CD4-positive, alpha-beta T cell (primary cell): ENCODE measurements at regions not wholly inside any gene's neighbourhood (a gene's known extent, or its start where the extent isn't known, plus 50 kb on each side); places are given as distances from the start of the nearest gene placed in this dataset.

Source experiments
- ATAC-seq: fragments of 200-7000 bp; cut with Tn5 transposase; one replicate; pipeline ENCODE4 v1.10.0; 2022; ENCODE audit warnings: mild to moderate bottlenecking; ENCODE audit not compliant: poor library complexity
- CTCF ChIA-PET: fragments of 350-600 bp; sonication (Branson Sonifier 250); formaldehyde crosslinking; loops from one replicate; lab custom pipeline; 2021; ENCODE audit warnings: antibody characterized with exemption, inconsistent platforms; lab: Charles Lee
- POLR2A ChIA-PET: fragments of 350-600 bp; sonication (Branson Sonifier 250); formaldehyde crosslinking; loops from one replicate; lab custom pipeline; 2021; ENCODE audit warnings: antibody characterized with exemption, inconsistent platforms; lab: Charles Lee
- DNase-seq, 14 experiments: peaks; one replicate each; pipeline ENCODE4 v3.0.0-alpha.2; 2013 to 2020; ENCODE audit warnings: mixed read lengths in 2 of 14
- H3K27ac ChIP-seq, 2 donors: one replicate each; pipeline versions ENCODE4 v1.5.1 to v1.7.0; 2013; ENCODE audit warnings: low read length in 2 of 2, low read depth in 1 of 2, mild to moderate bottlenecking in 1 of 2
- H3K27me3 ChIP-seq, 2 experiments: 1 replicate in 1 of 2; 2 replicates in 1 of 2; pipeline versions ENCODE4 v1.6.1 to v1.7.0; 2013; ENCODE audit warnings: low read length in 2 of 2, control low read depth in 1 of 2, mild to moderate bottlenecking in 1 of 2, moderate library complexity in 1 of 2; ENCODE audit not compliant: insufficient read depth in 2 of 2, control insufficient read depth in 1 of 2
- H3K36me3 ChIP-seq: one replicate; pipeline ENCODE4 v1.6.1; 2013; ENCODE audit warnings: low read length, control low read depth; ENCODE audit not compliant: insufficient read depth
- H3K4me1 ChIP-seq: one replicate; pipeline ENCODE4 v1.6.1; 2013; ENCODE audit warnings: low read length, control low read depth; ENCODE audit not compliant: insufficient read depth
- H3K4me3 ChIP-seq: one replicate; pipeline ENCODE4 v1.5.1; 2013; ENCODE audit warnings: mild to moderate bottlenecking, low read length, moderate library complexity
- H3K9me3 ChIP-seq, 2 experiments: 1 replicate in 1 of 2; 2 replicates in 1 of 2; pipeline versions ENCODE4 v1.6.1 to v1.7.0; 2013; ENCODE audit warnings: low read length in 2 of 2, mild to moderate bottlenecking in 2 of 2, control low read depth in 1 of 2, moderate library complexity in 1 of 2; ENCODE audit not compliant: control insufficient read depth in 1 of 2, insufficient read depth in 1 of 2
- H3K27ac Mint-ChIP-seq: one replicate; pipeline ENCODE4 v1.8.0; 2020; ENCODE audit warnings: mixed read lengths
- H3K27me3 Mint-ChIP-seq: one replicate; pipeline ENCODE4 v1.8.0; 2021; ENCODE audit warnings: mixed read lengths
- H3K36me3 Mint-ChIP-seq: one replicate; pipeline ENCODE4 v1.8.0; 2021; ENCODE audit warnings: low read depth, mixed read lengths
- H3K4me1 Mint-ChIP-seq: one replicate; pipeline ENCODE4 v1.8.0; 2021; ENCODE audit warnings: low read depth, mixed read lengths
- H3K4me3 Mint-ChIP-seq: one replicate; pipeline ENCODE4 v1.8.0; 2020; ENCODE audit warnings: mild to moderate bottlenecking, mixed read lengths
- H3K9me3 Mint-ChIP-seq: one replicate; pipeline ENCODE4 v1.8.0; 2020; ENCODE audit warnings: mixed read lengths
- intact Hi-C, 2 experiments: fragments of 100-400 bp; cut with DNase I in 1 of 2; cut with micrococcal nuclease in 1 of 2; formaldehyde crosslinking; loops; one replicate each; pipeline versions ENCODE4 v1.15.1 to v1.9.0; 2023 to 2025; cut with DNase I, micrococcal nuclease
- TF ChIP-seq, protein P1 (sequence below): fragments of 200-600 bp; IDR thresholded peaks from one replicate; pipeline ENCODE4 v1.8.0; 2022; ENCODE audit warnings: antibody characterized with exemption, mild to moderate bottlenecking

DNA sequence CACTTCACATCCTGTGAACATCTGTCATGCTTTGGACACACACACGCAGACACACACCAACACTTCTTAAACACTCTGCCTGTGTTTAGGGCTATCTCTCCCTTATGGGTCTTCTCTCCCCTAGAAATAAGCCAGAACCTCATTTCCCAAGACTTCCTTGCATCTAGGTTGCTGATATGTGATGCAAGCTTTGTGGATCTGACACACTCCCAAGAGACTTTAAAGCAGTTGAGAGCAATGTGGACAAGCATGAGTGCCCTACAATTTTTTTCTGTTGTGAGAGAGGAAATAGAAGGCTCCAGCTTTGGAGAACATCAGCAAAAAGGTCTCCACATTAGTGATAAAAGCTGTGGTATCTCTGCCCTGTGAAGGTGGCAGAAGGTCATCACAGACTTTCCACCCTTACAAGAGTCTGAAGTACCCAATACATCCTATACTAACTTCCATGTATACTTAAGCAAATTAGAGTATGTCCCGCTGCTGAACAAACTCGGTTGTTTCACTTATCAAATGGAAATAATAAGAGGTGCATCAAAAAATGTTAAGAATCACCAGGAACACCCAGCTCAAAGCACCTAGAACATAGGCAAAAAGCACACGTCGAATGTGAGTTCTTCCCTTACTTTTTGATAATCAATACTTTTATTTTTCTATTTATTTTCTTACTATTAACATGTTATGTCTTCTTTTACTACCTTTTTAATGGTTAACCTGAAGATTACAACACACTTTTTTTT is 267.6 kb downstream of the SETD4 start:
- Mint-ChIP-seq H3K4me3 (no peak overlapping the region), H3K9me3 (peaks cover 4% of the 10 kb centered on the region), H3K4me1 (no peaks in the 10 kb centered on the region), H3K27me3 (peaks cover 14% of the 10 kb centered on the region), H3K27ac (no peak overlapping the region), H3K36me3 (no peaks in the 10 kb centered on the region)
- ChIA-PET CTCF (interaction anchor here (1.2 kb wide), 1 partner anchor 11 kb away, joined by 3 read pairs; no protein-coding TSS in a partner anchor), POLR2A (interaction anchor here (0.9 kb wide), 1 partner anchor 20 kb away, joined by 3 read pairs; no protein-coding TSS in a partner anchor)
- H3K36me3 ChIP-seq: no peaks in the 10 kb centered on the region
- intact Hi-C loops: loop anchor here in 1 of 2 experiments (5.0 kb wide), 1 partner anchor 50 kb away; no protein-coding TSS in a partner anchor
- TF ChIP-seq, protein P1, sequence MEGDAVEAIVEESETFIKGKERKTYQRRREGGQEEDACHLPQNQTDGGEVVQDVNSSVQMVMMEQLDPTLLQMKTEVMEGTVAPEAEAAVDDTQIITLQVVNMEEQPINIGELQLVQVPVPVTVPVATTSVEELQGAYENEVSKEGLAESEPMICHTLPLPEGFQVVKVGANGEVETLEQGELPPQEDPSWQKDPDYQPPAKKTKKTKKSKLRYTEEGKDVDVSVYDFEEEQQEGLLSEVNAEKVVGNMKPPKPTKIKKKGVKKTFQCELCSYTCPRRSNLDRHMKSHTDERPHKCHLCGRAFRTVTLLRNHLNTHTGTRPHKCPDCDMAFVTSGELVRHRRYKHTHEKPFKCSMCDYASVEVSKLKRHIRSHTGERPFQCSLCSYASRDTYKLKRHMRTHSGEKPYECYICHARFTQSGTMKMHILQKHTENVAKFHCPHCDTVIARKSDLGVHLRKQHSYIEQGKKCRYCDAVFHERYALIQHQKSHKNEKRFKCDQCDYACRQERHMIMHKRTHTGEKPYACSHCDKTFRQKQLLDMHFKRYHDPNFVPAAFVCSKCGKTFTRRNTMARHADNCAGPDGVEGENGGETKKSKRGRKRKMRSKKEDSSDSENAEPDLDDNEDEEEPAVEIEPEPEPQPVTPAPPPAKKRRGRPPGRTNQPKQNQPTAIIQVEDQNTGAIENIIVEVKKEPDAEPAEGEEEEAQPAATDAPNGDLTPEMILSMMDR: no peak
- no peak for ATAC-seq
- no peak overlapping the region for H3K4me3 ChIP-seq
- DNase-seq: no peak
- H3K27ac ChIP-seq: no peak overlapping the region
- peaks cover 0 to 8% of the 10 kb centered on the region in 2 experiments for H3K27me3 ChIP-seq
- H3K4me1 ChIP-seq: no peaks in the 10 kb centered on the region
- H3K9me3 ChIP-seq: peaks cover 0 to 3% of the 10 kb centered on the region in 2 experiments

DNA sequence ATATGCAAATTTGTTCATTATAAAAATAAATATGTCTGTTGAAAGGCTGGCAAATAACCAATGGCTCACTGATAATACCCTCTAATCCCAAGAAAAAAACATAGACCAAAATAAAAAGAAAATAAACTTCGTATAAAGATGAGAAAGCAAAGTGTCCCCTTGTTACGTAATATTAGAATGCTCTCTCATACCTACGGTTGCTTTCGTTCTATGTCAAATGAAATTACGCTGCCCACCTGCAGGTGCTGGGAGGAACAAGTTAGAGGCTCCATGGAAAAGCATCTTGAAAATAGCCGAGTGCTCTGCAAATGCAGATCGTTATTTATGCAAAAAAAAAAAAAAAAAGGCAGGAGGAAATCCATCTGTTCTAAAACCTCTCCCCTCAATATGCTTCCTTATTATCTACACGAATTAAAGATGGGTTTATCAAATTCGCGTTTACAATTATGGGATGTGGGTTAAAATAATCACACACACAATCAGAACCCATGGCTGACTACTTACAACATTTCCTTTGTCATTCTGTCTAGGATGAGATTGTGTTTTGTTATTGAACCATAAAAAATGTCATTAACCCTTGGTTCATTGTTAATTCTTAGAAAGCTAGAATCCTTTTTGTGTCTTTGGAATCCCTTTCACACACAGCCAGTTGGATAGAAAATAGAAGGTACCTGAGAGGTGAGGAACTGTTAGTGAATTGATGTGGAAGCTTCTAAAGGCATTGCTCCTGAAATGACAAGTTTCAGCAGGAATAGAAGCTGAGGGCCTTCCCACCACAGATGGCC is 268.6 kb downstream of the SETD4 start:
- ATAC-seq (no peak), DNase-seq (no peak)
- no peaks in the 10 kb centered on the region for H3K36me3 ChIP-seq
- Mint-ChIP-seq H3K27me3 (peaks cover 11% of the 10 kb centered on the region), H3K27ac (no peak overlapping the region), H3K4me1 (no peaks in the 10 kb centered on the region), H3K4me3 (no peak overlapping the region), H3K9me3 (peaks cover 4% of the 10 kb centered on the region), H3K36me3 (no peaks in the 10 kb centered on the region)
- H3K9me3 ChIP-seq: peaks cover 0 to 3% of the 10 kb centered on the region in 2 experiments
- POLR2A ChIA-PET: interaction anchor here (0.9 kb wide), 1 partner anchor 19 kb away, joined by 3 read pairs; no protein-coding TSS in a partner anchor
- CTCF ChIA-PET: interaction anchor here (1.2 kb wide), 1 partner anchor 10 kb away, joined by 3 read pairs; no protein-coding TSS in a partner anchor
- TF ChIP-seq, protein P1: no peak
- H3K27ac ChIP-seq: no peak overlapping the region
- H3K4me3 ChIP-seq: no peak overlapping the region
- peaks cover 0 to 4% of the 10 kb centered on the region in 2 experiments for H3K27me3 ChIP-seq
- intact Hi-C loops: loop anchor here in 1 of 2 experiments (5.0 kb wide), 1 partner anchor 51 kb away; no protein-coding TSS in a partner anchor
- no peaks in the 10 kb centered on the region for H3K4me1 ChIP-seq

DNA sequence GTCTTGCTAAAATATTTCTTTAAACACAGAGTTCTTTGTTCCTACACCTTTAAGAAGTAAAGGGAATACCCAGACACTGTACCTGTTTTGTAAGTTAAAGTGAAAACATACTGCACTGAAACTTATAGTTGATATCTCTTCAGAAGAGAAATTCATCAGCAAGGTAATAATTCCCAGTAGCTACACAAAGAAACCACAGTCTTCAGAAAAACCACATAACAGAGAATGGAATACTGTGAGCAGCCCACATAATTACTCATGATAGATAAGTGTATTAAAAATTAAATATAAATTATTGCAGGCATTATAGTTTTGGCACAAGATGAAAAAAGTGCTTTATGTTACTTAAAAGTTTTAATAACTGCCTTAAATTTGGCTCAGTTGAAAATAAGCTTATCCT is 276.6 kb downstream of the SETD4 start:
- POLR2A ChIA-PET: no interaction called here
- Histone ChIP-seq H3K27ac (no peak overlapping the region), H3K27me3 (peaks cover 2 to 3% of the 10 kb centered on the region in 2 experiments), H3K4me1 (no peaks in the 10 kb centered on the region), H3K36me3 (no peaks in the 10 kb centered on the region), H3K9me3 (peaks cover 0 to 2% of the 10 kb centered on the region in 2 experiments), H3K4me3 (no peak overlapping the region)
- Mint-ChIP-seq H3K4me3 (no peak overlapping the region), H3K9me3 (no peaks in the 10 kb centered on the region), H3K27me3 (peaks cover 14% of the 10 kb centered on the region), H3K36me3 (no peaks in the 10 kb centered on the region), H3K27ac (no peak overlapping the region), H3K4me1 (no peaks in the 10 kb centered on the region)
- intact Hi-C loops: no loop called here
- CTCF ChIA-PET: no interaction called here
- ATAC-seq: no peak
- DNase-seq: no peak
- TF ChIP-seq, protein P1: no peak
